ENCODE measurements at regions not wholly inside any gene's neighbourhood (a gene's known extent, or its start where the extent isn't known, plus 50 kb on each side); places are given as distances from the start of the nearest gene placed in this dataset.

DNA sequence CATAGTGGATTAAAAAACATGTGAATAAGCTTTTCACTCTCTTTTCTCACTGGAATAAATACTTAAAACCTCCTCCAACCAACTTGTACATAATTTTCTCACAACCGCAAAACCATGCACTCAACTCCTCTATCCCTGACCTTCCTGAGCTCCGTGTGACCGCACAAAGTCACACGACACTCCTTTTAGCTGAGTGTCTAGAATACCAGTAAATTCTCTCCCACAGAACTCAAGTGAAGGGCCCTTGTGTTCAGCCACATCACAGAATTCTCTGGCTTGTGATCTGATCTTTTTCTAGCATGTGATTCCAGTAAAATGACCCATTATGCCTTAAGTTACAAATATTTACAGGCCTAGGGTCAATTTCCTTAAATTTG lies 91.2 kb upstream of the ARL4C start:
- no peak for DNase-seq (ENCODE audit: extremely low read depth, low read depth)

GRCh38 chr2:234587341-234588053 lies 90.6 kb upstream of the ARL4C start:
- TF ChIP-seq, protein P1, sequence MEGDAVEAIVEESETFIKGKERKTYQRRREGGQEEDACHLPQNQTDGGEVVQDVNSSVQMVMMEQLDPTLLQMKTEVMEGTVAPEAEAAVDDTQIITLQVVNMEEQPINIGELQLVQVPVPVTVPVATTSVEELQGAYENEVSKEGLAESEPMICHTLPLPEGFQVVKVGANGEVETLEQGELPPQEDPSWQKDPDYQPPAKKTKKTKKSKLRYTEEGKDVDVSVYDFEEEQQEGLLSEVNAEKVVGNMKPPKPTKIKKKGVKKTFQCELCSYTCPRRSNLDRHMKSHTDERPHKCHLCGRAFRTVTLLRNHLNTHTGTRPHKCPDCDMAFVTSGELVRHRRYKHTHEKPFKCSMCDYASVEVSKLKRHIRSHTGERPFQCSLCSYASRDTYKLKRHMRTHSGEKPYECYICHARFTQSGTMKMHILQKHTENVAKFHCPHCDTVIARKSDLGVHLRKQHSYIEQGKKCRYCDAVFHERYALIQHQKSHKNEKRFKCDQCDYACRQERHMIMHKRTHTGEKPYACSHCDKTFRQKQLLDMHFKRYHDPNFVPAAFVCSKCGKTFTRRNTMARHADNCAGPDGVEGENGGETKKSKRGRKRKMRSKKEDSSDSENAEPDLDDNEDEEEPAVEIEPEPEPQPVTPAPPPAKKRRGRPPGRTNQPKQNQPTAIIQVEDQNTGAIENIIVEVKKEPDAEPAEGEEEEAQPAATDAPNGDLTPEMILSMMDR (IDR thresholded peaks at IDR 0.05; ENCODE audit: low read depth, low read length), result no peak
- DNase-seq (ENCODE audit: extremely low read depth, low read depth), result no peak

More for the DNA sequence above, 91.2 kb upstream of the ARL4C start:
- TF ChIP-seq, protein P1 (IDR thresholded peaks at IDR 0.05; ENCODE audit: low read depth, low read length), result no peak

GRCh38 chr2:234583331-234583730 lies 86.5 kb upstream of the ARL4C start:
- TF ChIP-seq, protein P1 (IDR thresholded peaks at IDR 0.05; ENCODE audit: low read depth, low read length), result no peak
- DNase-seq (ENCODE audit: extremely low read depth, low read depth), result no peak

DNA sequence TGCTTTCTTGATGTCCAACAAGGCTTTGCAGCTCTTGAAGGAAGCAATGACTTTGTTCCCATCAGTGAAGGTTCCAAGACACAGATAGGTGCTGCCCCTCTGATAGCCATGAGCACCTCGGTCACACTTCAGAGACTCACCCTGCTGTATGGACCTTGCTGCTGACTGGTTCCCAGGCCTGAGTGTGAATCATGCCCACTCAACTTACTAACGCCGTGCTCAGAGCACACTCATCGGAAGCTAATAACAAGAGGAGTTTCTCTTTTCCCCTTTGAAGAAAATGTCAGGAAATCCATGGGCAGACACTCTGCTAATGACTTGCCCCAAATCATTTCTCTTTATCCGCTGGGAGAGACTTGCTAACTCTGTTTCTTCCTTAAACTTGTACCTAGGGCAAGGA lies 83.8 kb upstream of the ARL4C start:
- DNase-seq (ENCODE audit: extremely low read depth, low read depth), result no peak
- TF ChIP-seq, protein P1 (IDR thresholded peaks at IDR 0.05; ENCODE audit: low read depth, low read length), result no peak

DNA sequence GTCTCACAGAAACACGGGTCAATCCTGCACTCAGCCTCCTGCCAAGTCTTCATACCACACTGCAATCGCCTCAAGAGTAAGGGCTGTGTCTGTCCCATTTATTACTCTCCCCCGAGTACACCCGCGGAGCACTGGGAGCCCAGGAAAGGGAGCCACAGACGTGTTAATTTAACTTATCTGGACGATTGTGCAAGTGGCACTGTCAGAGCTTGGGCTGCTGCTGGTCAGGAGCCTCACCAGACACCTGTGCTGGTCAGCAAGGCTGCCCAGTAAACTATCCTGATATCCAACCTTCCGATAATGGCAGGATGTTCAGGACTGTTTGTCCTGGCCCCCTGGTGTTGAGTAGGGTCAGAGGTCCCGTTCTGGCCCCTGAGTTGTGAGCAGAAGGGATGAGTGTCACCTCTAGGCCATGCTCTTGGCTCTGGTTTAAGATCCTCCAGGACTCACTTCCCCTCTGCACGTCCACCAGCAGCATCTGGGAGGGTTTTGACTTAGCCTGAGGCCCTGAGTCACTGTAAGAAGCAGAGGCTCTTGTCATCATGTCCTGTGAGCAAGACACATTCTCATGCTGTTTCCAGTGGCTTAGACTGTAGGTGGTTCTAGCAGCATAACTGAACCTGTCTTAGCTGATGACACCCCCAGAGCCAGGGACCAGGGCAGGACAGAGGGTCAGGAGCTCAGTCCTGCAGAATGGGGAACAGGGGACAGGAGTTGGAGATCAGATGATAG lies 82.5 kb upstream of the ARL4C start:
- DNase-seq (ENCODE audit: extremely low read depth, low read depth), result no peak
- TF ChIP-seq, protein P1 (IDR thresholded peaks at IDR 0.05; ENCODE audit: low read depth, low read length), result no peak

GRCh38 chr2:234578389-234578788 lies 81.5 kb upstream of the ARL4C start:
- TF ChIP-seq, protein P1 (IDR thresholded peaks at IDR 0.05; ENCODE audit: low read depth, low read length), result no peak
- no peak for DNase-seq (ENCODE audit: extremely low read depth, low read depth)

GRCh38 chr2:234577191-234577590 lies 80.3 kb upstream of the ARL4C start:
- DNase-seq (ENCODE audit: extremely low read depth, low read depth), result no peak
- TF ChIP-seq, protein P1 (IDR thresholded peaks at IDR 0.05; ENCODE audit: low read depth, low read length), result no peak
